ENCODE measurements at regions not wholly inside any gene's neighbourhood (a gene's known extent, or its start where the extent isn't known, plus 50 kb on each side); places are given as distances from the start of the nearest gene placed in this dataset.

- 94 to 98% methylated on average over 8 of the region's 8 CpGs for WGBS, 2 experiments (ENCODE audit: insufficient coverage in 1 of 2, insufficient read length in 1 of 2)
- H3K4me3 Mint-ChIP-seq = no peak overlapping the region
Measured at GRCh38 chr2:175476948-175477347, 295.4 kb upstream of the ATP5MC3 start.

GRCh38 chr2:175476374-175476773 is 294.9 kb upstream of the ATP5MC3 start:
- H3K9ac ChIP-seq (ENCODE audit: extremely low read depth, low read length, poor library complexity, severe bottlenecking) = no peak overlapping the region
- no peak overlapping the region for H3K4me3 ChIP-seq (ENCODE audit: low read length)
- peaks cover 5% of the 10 kb centered on the region for H3K4me1 ChIP-seq (ENCODE audit: control insufficient read depth, insufficient read depth, low read length)
- H3K36me3 ChIP-seq (ENCODE audit: control insufficient read depth, insufficient read depth, low read length) = no peaks in the 10 kb centered on the region
- no peak for DNase-seq
- Mint-ChIP-seq H3K27me3 (ENCODE audit: insufficient read depth) (peaks cover 3% of the 10 kb centered on the region), H3K4me3 (no peak overlapping the region), H3K36me3 (ENCODE audit: low read depth) (no peaks in the 10 kb centered on the region), H3K9me3 (no peaks in the 10 kb centered on the region), H3K27ac (no peak overlapping the region), H3K4me1 (peaks cover 14% of the 10 kb centered on the region)
- TF ChIP-seq CTCF (conservative IDR thresholded peaks at IDR 0.05) = no peak
- no peak overlapping the region for H3K27ac ChIP-seq (ENCODE audit: low read depth, low read length)
- H3K27me3 ChIP-seq (ENCODE audit: control insufficient read depth, insufficient read depth, low read length, poor library complexity, severe bottlenecking) = no peaks in the 10 kb centered on the region
- 71 to 93% methylated on average over 1 of the region's 1 CpG for WGBS, 2 experiments (ENCODE audit: insufficient coverage in 1 of 2, insufficient read length in 1 of 2)
- peaks cover 4% of the 10 kb centered on the region for H3K9me3 ChIP-seq (ENCODE audit: control insufficient read depth, low read length)

More at GRCh38 chr2:175476948-175477347, 295.4 kb upstream of the ATP5MC3 start:
- Histone ChIP-seq H3K9me3 (ENCODE audit: control insufficient read depth, low read length) (no peaks in the 10 kb centered on the region), H3K27ac (ENCODE audit: low read depth, low read length) (no peak overlapping the region), H3K4me3 (ENCODE audit: low read length) (no peak overlapping the region), H3K4me1 (ENCODE audit: control insufficient read depth, insufficient read depth, low read length) (peaks cover 5% of the 10 kb centered on the region), H3K27me3 (ENCODE audit: control insufficient read depth, insufficient read depth, low read length, poor library complexity, severe bottlenecking) (no peaks in the 10 kb centered on the region), H3K9ac (ENCODE audit: extremely low read depth, low read length, poor library complexity, severe bottlenecking) (no peak overlapping the region), H3K36me3 (ENCODE audit: control insufficient read depth, insufficient read depth, low read length) (no peaks in the 10 kb centered on the region)
- peaks cover 14% of the 10 kb centered on the region for H3K4me1 Mint-ChIP-seq
- no peaks in the 10 kb centered on the region for H3K9me3 Mint-ChIP-seq
- no peak for DNase-seq
- peaks cover 3% of the 10 kb centered on the region for H3K27me3 Mint-ChIP-seq (ENCODE audit: insufficient read depth)
- no peaks in the 10 kb centered on the region for H3K36me3 Mint-ChIP-seq (ENCODE audit: low read depth)
- no peak overlapping the region for H3K27ac Mint-ChIP-seq
- no peak for TF ChIP-seq CTCF (conservative IDR thresholded peaks at IDR 0.05)

- 90 to 95% methylated on average over 2 to 6 of the region's 6 CpGs for WGBS, 2 experiments (ENCODE audit: insufficient coverage in 1 of 2, insufficient read length in 1 of 2)
- Mint-ChIP-seq H3K27ac (no peak overlapping the region), H3K27me3 (ENCODE audit: insufficient read depth) (peaks cover 3% of the 10 kb centered on the region), H3K4me1 (peaks cover 14% of the 10 kb centered on the region), H3K36me3 (ENCODE audit: low read depth) (no peaks in the 10 kb centered on the region), H3K4me3 (no peak overlapping the region), H3K9me3 (no peaks in the 10 kb centered on the region)
- H3K9me3 ChIP-seq (ENCODE audit: control insufficient read depth, low read length) = peaks cover 7% of the 10 kb centered on the region
- H3K27ac ChIP-seq (ENCODE audit: low read depth, low read length) = no peak overlapping the region
- no peak overlapping the region for H3K9ac ChIP-seq (ENCODE audit: extremely low read depth, low read length, poor library complexity, severe bottlenecking)
- H3K36me3 ChIP-seq (ENCODE audit: control insufficient read depth, insufficient read depth, low read length) = no peaks in the 10 kb centered on the region
- no peak for TF ChIP-seq CTCF (conservative IDR thresholded peaks at IDR 0.05)
- H3K4me1 ChIP-seq (ENCODE audit: control insufficient read depth, insufficient read depth, low read length) = peaks cover 5% of the 10 kb centered on the region
- H3K4me3 ChIP-seq (ENCODE audit: low read length) = no peak overlapping the region
- DNase-seq = no peak
- H3K27me3 ChIP-seq (ENCODE audit: control insufficient read depth, insufficient read depth, low read length, poor library complexity, severe bottlenecking) = no peaks in the 10 kb centered on the region
Measured at GRCh38 chr2:175475130-175475529, 293.6 kb upstream of the ATP5MC3 start.

All from endodermal cell (in vitro differentiated cells).